ENCODE measurements at regions not wholly inside any gene's neighbourhood (a gene's known extent, or its start where the extent isn't known, plus 50 kb on each side); places are given as distances from the start of the nearest gene placed in this dataset.

GRCh38 chr9:79408200-79408599 is 163.6 kb upstream of the TLE4 start:
- TF ChIP-seq, protein P1, sequence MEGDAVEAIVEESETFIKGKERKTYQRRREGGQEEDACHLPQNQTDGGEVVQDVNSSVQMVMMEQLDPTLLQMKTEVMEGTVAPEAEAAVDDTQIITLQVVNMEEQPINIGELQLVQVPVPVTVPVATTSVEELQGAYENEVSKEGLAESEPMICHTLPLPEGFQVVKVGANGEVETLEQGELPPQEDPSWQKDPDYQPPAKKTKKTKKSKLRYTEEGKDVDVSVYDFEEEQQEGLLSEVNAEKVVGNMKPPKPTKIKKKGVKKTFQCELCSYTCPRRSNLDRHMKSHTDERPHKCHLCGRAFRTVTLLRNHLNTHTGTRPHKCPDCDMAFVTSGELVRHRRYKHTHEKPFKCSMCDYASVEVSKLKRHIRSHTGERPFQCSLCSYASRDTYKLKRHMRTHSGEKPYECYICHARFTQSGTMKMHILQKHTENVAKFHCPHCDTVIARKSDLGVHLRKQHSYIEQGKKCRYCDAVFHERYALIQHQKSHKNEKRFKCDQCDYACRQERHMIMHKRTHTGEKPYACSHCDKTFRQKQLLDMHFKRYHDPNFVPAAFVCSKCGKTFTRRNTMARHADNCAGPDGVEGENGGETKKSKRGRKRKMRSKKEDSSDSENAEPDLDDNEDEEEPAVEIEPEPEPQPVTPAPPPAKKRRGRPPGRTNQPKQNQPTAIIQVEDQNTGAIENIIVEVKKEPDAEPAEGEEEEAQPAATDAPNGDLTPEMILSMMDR (IDR thresholded peaks at IDR 0.05; ENCODE audit: low read length, missing control alignments), result no peak
- DNase-seq (ENCODE audit: low read depth), result no peak
- H3K4me3 ChIP-seq (replicated peaks; ENCODE audit: low read depth, low read length), result no peak overlapping the region

DNA sequence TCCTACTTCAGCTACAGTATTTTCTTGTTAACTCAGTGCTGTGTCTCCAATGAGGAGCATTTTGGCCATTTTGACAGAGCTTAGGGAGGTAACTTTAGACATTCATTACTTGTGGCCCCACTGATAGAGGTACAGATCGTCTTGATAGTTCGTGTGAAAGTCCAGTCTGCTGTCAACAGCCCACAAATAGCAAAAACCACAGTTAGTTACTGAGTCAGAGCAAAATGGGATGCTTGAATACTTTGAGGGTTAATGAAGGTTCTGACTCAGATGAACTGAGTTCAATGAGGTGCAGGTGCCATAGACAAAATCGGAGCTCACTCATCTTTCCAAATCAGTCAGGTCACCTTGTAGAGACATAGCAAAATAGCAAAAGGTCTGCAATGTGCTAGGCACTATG is 163.1 kb upstream of the TLE4 start:
- TF ChIP-seq, protein P1 (IDR thresholded peaks at IDR 0.05; ENCODE audit: low read length, missing control alignments), result no peak
- no peak overlapping the region for H3K4me3 ChIP-seq (replicated peaks; ENCODE audit: low read depth, low read length)
- DNase-seq (ENCODE audit: low read depth), result no peak

- H3K4me3 ChIP-seq (replicated peaks; ENCODE audit: low read depth, low read length), result no peak overlapping the region
- DNase-seq (ENCODE audit: low read depth), result no peak
- TF ChIP-seq, protein P1 (IDR thresholded peaks at IDR 0.05; ENCODE audit: low read length, missing control alignments), result no peak
Measured at GRCh38 chr9:79409182-79409823, 162.5 kb upstream of the TLE4 start.

DNA sequence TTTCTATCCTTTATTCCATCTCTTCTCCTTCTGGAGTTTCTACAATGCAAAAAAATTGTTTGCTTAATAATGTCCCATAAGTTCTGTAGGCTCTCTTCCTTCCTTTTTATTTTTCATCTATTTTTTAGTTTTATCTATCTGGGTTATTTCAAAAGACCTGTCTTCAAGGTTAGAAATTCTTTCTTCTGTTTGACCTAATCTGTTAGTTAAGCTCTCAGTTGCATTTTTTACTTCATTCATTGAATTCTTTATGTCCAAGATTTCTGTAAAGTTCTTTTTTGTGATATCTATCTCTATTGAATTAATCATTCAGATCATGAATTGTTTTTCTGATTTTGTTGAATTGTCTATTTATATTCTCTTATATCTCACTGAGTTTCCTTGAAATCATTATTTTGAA is 145.9 kb upstream of the TLE4 start:
- TF ChIP-seq, protein P1 (IDR thresholded peaks at IDR 0.05; ENCODE audit: low read length, missing control alignments), result no peak
- no peak for DNase-seq (ENCODE audit: low read depth)

GRCh38 chr9:79428422-79428821 is 143.3 kb upstream of the TLE4 start:
- DNase-seq (ENCODE audit: low read depth), result no peak
- TF ChIP-seq, protein P1 (IDR thresholded peaks at IDR 0.05; ENCODE audit: low read length, missing control alignments), result no peak
- no peak overlapping the region for H3K4me3 ChIP-seq (replicated peaks; ENCODE audit: low read depth, low read length)

More for the DNA sequence above, 145.9 kb upstream of the TLE4 start:
- no peak overlapping the region for H3K4me3 ChIP-seq (replicated peaks; ENCODE audit: low read depth, low read length)

DNA sequence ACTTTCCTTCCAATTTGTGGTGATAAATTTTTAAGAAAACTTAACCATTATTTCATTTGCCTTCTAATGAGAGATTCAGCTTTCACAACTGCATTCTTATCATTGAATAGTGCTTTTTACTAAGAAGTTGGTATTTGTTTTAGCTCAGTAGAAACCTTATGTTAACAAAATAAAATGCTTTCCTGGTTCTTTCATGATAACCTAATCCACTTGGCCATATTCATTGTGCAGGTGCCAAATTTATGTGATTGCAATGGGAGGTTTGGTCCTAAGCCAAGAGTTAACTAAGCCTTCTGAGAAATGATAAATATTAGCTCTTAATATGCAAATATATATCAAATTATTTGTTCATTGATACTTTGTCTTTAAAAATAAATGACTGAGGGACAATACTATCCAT is 141.1 kb upstream of the TLE4 start:
- TF ChIP-seq, protein P1 (IDR thresholded peaks at IDR 0.05; ENCODE audit: low read length, missing control alignments), result no peak
- no peak overlapping the region for H3K4me3 ChIP-seq (replicated peaks; ENCODE audit: low read depth, low read length)
- DNase-seq (ENCODE audit: low read depth), result no peak

DNA sequence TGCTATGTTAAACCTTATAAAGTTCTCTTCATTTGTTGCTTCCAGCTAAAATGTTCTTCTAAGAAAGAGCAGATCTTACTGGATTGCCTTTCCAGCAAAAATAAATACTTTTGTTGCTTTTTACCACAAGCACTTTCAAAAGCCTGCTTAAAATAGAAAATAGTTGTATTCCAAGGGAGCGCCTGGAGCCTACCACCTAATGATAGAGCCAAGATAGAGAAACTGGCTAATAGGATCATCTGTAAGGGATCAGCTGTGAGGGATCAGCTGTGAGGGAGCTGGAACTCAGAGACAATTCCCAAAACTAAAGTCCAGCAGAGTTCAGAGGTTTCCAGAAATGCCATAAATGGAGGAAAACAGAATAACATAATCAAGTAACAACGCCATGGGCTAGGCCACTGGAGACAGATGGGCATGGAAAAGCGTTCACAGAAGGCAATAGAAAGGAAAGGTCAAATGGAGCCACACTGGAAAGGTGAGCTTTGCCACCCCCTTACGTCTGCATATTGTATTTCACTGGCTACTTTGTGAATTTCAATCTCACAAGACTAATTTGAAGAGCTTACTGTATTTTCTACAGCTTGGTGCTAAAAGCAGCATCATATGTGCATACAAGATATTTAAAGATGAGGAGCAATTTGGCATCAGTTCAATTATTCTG is 140.6 kb upstream of the TLE4 start:
- DNase-seq (ENCODE audit: low read depth), result peak; percentile 1
- TF ChIP-seq, protein P1 (IDR thresholded peaks at IDR 0.05; ENCODE audit: low read length, missing control alignments), result no peak
- H3K4me3 ChIP-seq (replicated peaks; ENCODE audit: low read depth, low read length), result no peak overlapping the region

Measured in fibroblast of pulmonary artery (primary cell).